ENCODE measurements at regions not wholly inside any gene's neighbourhood (a gene's known extent, or its start where the extent isn't known, plus 50 kb on each side); places are given as distances from the start of the nearest gene placed in this dataset.

DNA sequence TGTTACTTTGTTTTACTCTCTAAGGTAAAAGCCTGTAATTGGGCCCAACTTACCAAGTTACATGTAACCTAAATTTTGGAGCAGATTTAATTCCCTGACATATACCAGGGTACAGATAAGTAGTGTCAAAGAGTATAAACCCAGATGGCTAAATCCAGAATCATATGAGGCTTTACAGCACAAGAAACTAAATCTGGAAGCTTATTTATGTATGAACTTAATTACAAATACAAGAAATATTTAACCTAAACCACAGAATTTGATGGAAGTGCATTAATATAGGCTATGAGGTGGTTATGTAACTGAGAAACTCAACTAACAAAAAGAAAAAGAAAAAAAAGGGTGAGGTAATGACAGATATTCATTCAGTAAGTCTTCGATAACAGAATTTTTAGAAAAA is 930.2 kb upstream of the ALCAM start (continued):
- TF ChIP-seq CEBPB (IDR thresholded peaks at IDR 0.05; ENCODE audit: low read depth, low read length) (no peak), SIN3A (conservative IDR thresholded peaks at IDR 0.05 in 1 of 2, IDR thresholded peaks at IDR 0.05 in 1 of 2; ENCODE audit: low read depth in 1 of 2, low read length in 2 of 2) (no peak), GABPA (IDR thresholded peaks at IDR 0.05; ENCODE audit: borderline replicate concordance, insufficient read depth, low read length) (no peak), SAP30 (IDR thresholded peaks at IDR 0.05; ENCODE audit: insufficient read depth, insufficient replicate concordance, low read length) (no peak)
